Epithelial cell of esophagus (primary cell): ENCODE measurements at regions not wholly inside any gene's neighbourhood (a gene's known extent, or its start where the extent isn't known, plus 50 kb on each side); places are given as distances from the start of the nearest gene placed in this dataset.

ENCODE experiments used
- DNase-seq: peaks from one replicate; pipeline ENCODE4 v3.0.0; 2010; ENCODE audit warnings: low read depth
- H3K4me3 ChIP-seq: 2 replicates; pipeline ENCODE4 v1.5.1; 2011; ENCODE audit warnings: mild to moderate bottlenecking, low read length, control low read depth
- TF ChIP-seq, protein P1 (sequence below): IDR thresholded peaks from 2 replicates; pipeline ENCODE4 v1.5.1; 2011; ENCODE audit warnings: low read depth, mild to moderate bottlenecking, low read length, control low read depth, inconsistent platforms; ENCODE audit not compliant: insufficient read depth; ENCODE audit errors: missing control alignments

DNA sequence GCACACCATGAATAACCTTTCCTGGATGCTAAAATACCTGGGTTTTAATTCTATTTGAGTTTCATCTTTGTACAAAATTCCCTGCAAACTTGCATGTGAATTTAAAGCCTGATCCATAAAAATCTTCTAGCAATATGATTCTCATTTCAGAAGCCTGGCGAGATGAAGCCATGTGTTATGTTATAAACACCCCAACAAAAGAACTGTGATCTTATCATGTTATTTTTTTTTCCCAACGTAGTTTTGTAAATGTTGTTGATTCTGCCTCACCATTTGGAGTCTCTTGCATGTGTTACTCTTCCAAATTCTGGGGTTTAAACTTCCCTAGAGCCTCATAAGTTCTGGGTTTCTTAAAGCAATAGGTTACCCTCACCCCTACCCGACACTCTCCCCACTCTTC lies 428.1 kb upstream of the DPH6 start:
- no peak overlapping the region for H3K4me3 ChIP-seq
- DNase-seq = no peak
- TF ChIP-seq, protein P1, sequence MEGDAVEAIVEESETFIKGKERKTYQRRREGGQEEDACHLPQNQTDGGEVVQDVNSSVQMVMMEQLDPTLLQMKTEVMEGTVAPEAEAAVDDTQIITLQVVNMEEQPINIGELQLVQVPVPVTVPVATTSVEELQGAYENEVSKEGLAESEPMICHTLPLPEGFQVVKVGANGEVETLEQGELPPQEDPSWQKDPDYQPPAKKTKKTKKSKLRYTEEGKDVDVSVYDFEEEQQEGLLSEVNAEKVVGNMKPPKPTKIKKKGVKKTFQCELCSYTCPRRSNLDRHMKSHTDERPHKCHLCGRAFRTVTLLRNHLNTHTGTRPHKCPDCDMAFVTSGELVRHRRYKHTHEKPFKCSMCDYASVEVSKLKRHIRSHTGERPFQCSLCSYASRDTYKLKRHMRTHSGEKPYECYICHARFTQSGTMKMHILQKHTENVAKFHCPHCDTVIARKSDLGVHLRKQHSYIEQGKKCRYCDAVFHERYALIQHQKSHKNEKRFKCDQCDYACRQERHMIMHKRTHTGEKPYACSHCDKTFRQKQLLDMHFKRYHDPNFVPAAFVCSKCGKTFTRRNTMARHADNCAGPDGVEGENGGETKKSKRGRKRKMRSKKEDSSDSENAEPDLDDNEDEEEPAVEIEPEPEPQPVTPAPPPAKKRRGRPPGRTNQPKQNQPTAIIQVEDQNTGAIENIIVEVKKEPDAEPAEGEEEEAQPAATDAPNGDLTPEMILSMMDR = no peak

DNA sequence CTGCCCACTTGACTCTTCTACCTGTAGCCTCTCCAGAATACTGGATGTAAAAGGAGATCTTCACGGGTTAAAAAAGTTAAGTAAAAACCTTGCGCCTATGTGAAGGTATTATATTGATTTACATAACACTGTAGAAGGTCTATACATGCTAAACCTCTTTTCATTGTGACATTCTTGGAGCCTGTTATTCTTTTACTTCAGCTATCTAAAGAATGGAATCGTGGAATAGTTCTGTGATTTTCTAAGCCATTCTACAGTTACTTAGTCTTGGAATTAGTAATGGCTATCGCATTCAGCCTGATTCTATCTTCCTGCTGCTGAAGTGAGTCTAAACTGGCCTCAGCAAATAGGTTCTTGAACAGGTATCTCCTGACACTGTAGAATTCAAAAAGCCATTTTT lies 430.0 kb upstream of the DPH6 start:
- no peak for DNase-seq
- no peak overlapping the region for H3K4me3 ChIP-seq
- TF ChIP-seq, protein P1 = no peak

DNA sequence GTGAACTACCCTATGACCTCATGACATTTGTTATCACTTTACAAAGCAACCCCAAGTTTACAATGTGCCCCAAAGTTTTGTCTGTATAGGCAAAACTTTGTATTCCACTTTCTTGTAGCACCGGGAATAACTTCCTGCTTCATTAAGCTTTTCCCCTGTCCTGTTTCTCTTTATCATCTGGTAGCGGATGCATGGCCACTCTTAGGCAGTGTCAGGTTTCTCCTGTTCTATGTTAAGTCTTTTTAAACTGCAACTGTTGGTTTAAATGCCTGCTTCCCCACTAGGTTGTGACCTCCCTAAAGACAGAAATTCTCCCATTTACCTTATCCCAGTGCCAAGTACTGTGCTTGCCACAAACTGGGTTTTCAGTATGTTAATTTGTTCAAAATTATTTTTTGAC lies 433.6 kb upstream of the DPH6 start:
- TF ChIP-seq, protein P1 = no peak
- no peak for DNase-seq
- H3K4me3 ChIP-seq = no peak overlapping the region

DNA sequence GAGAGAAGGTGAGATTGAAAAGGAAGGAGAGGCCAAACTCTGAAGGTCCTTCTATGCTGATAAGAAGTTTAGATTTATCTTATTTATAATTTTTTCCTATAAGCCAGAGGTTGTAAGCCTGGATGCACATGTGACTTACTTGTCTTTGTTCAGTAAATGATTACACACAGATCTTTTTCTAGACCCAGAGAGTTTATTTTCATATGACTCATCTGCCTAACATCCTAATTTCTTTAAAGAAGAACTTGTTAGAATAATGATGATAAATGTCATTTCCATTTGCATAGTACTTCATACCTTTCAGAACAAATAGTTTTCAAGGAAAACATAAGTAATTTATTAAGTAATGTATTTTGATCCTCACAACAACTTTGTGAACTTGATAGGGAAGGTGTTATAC lies 434.8 kb upstream of the DPH6 start:
- TF ChIP-seq, protein P1 = no peak
- DNase-seq = peak; percentile 35

DNA sequence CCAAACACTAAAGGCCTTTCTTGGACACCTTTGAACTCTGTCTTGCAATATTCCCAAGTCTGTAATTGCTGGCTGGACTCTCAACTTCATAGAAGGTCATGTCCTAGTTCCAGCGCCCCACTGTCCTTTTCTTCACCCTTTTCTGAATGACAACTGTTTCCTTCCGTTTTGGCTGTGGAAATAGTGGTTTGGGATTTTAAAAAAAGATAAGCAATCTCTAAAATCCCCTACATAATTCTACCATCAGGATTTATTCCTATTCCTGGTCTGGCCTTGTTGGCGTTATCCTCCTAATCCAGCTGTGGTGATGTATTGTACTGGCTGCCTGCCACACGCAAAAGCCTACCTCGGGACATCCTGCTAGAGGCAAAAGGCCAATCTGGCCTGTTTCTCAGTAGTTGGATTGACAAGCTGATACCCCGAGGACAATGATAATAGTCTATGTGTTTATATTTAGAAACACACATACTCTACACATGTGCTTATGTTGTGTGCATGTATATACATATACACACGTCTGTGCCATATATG lies 440.3 kb upstream of the DPH6 start:
- H3K4me3 ChIP-seq = no peak overlapping the region
- TF ChIP-seq, protein P1 = no peak
- DNase-seq = no peak

More for the DNA sequence above, 434.8 kb upstream of the DPH6 start:
- H3K4me3 ChIP-seq = no peak overlapping the region

DNA sequence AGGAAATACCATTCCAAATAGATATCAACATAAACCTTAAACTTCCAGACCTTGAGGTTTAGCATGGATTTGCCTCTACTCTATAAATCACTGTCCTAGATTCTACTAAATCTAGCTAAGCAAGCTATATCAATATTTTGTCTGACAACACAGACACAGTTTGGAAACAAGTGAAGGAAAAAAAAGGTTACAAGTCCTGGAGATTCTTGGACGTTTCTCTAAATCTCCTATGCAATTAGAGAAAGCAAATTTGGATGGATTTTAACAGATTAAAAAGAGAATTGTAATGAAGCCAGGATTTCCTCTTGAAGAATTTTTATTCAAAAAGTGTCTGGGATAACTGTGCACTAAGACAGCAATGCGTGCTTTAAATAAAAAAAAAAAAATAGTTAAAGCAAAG lies 441.1 kb upstream of the DPH6 start:
- no peak overlapping the region for H3K4me3 ChIP-seq
- DNase-seq = no peak
- TF ChIP-seq, protein P1 = no peak

DNA sequence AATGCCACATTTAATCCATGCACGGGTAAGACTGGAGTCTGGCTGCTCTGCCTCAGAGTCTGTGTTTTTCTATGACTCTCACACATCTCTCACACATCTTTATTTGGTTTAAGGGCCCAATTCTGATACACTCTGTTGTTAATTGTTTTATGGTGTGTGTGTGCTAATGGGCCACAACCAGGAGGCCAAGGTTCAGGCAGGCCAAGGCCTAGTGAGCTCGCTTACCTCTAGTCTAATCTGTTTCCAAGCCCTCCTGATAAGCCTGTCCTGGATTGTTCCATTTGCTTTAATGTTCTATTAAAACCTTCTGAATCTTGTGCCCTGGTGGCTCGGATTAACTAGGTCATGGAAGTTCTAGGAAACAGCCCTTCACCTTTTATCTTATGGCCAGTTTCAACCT lies 445.4 kb upstream of the DPH6 start:
- no peak overlapping the region for H3K4me3 ChIP-seq
- DNase-seq = no peak
- TF ChIP-seq, protein P1 = no peak
